Astrocyte (in vitro differentiated cells and primary cell): ENCODE measurements at regions not wholly inside any gene's neighbourhood (a gene's known extent, or its start where the extent isn't known, plus 50 kb on each side); places are given as distances from the start of the nearest gene placed in this dataset.

Source experiments
- EZH2 ChIP-seq: IDR thresholded peaks from 2 replicates; pipeline ENCODE4 v1.6.1; 2012; ENCODE audit warnings: mild to moderate bottlenecking, low read length, inconsistent platforms; ENCODE audit not compliant: insufficient read depth
- TF ChIP-seq, protein P1 (sequence below): IDR thresholded peaks from 2 replicates; pipeline ENCODE4 v1.5.1; 2011; ENCODE audit warnings: low read depth, mild to moderate bottlenecking, inconsistent platforms, low read length, moderate library complexity; ENCODE audit not compliant: insufficient read depth

DNA sequence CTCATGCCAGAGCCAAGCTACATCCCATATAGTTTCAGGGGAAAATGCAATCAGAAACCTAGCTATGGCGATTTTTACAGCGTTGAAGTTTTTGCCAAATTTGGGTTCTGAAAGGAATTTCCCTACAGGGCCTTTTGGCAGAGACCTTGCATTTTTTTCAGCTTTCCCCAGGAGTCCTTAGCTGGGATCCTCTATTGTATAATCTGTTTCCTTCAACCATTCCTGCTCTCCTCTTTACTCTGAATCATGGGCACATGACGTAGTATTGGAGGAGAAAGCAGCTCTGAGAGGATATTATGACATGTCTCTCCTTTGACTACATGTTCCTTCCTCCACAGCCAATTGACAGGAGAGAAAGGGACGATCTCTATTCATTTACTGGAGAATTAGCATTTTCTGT lies 118.5 kb upstream of the ERCC6L2 start:
- TF ChIP-seq, protein P1, sequence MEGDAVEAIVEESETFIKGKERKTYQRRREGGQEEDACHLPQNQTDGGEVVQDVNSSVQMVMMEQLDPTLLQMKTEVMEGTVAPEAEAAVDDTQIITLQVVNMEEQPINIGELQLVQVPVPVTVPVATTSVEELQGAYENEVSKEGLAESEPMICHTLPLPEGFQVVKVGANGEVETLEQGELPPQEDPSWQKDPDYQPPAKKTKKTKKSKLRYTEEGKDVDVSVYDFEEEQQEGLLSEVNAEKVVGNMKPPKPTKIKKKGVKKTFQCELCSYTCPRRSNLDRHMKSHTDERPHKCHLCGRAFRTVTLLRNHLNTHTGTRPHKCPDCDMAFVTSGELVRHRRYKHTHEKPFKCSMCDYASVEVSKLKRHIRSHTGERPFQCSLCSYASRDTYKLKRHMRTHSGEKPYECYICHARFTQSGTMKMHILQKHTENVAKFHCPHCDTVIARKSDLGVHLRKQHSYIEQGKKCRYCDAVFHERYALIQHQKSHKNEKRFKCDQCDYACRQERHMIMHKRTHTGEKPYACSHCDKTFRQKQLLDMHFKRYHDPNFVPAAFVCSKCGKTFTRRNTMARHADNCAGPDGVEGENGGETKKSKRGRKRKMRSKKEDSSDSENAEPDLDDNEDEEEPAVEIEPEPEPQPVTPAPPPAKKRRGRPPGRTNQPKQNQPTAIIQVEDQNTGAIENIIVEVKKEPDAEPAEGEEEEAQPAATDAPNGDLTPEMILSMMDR: no peak
- no peak for TF ChIP-seq EZH2
